NCI-H2227 (cell line): ENCODE measurements at regions not wholly inside any gene's neighbourhood (a gene's known extent, or its start where the extent isn't known, plus 50 kb on each side); places are given as distances from the start of the nearest gene placed in this dataset.

ENCODE experiments used
- DNase-seq: peaks from one replicate; lab custom pipeline; 2025; ENCODE audit not compliant: unreplicated experiment; lab: John Stamatoyannopoulos, UW

DNA sequence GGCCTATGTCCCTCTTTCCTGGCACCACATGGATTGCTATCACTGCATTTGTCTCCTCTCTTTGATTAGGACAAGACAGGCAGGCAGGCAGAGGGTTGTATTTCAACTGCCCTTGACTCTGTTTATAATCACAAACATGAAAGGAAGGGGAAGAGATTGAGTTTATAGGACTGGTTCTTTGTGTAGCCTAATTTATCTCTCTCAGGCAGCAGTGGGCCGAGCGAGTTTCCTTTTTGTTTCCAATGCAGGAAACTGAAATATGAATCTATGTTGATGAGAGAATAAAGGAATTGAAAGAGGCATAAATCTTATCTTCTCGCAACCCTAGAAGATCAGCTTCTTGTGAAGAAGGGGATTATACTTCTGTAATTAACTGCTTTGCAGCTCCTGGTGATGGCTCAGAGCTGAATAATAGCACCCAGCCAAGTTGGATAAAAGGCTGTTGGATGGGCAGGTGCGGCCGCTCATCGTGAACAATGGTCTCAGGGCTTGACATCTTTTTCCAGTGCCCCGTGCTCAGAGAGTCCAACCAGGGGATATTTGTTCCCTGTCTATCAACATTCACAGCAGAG lies 80.6 kb upstream of the SYT13 start:
- peak; percentile 36 for DNase-seq

DNA sequence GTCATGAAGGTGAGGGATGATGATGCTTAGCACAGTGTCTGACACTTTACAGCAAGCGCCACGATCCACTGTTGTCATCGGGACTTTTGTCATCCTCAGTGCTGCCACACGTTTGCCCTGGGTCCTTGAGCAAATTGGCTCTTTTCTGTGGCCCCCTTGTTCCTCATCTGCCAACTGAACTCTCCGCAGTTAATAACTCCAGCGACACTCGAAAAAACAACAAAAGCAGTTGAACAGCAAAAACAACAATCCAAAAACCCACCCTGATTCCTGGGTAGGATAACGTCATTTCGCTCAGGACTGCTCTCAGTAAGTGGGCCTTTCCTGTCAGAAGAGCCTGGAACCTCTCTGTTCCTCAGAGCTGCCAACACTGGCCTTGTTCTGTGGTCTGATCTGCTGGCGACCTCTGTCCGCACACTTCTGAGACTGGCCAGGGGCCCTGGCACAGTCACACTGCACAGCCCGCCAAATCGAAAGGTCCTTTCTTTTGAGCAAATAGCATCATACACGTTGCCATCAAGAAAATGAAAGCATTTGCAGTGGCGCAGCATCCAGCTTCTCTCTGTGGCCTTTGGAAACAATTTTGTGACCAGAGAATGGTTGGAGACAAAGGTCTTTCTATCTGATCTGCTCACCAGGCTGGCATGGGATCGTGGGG lies 79.9 kb upstream of the SYT13 start:
- no peak for DNase-seq

- DNase-seq, result no peak
Observed at GRCh38 chr11:45362636-45363035, 76.5 kb upstream of the SYT13 start.

GRCh38 chr11:45361551-45361950 lies 75.4 kb upstream of the SYT13 start:
- no peak for DNase-seq

GRCh38 chr11:45355706-45356041 lies 69.5 kb upstream of the SYT13 start:
- no peak for DNase-seq

DNA sequence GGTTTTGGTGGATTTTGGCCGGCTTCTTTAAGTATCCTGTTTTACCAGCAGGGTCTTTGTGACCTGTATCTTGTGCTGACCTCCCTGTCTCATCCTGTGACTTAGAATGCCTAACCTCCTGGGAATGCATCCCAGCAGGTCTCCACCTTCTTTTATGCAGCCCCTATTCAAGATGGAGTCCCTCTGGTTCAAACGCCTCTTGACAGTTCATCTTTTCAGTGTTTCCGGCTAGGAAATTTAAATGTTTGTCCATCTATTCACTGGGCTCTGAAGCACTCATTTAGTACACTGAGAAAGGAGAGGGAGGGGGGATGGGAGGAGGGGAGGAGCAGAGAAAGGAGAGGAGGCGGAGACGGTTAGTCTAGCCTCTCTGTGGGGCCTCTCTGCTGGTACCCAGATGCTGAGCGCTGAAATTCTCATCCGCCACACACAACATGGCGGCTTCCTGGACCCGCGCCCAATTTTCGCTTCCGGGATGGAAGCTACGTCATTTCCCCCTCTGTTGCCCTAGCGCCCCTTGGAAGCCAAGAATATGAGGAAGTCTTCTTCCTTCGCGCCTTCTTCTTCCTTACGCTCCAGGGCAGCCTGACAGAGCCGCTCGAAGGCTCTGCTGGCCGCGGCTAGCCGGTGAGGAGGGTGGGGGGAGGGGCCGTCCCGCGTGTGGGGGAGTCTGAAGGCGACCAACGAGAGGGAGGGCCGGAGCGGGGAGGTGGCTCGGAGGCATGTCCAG lies 69.0 kb upstream of the SYT13 start:
- DNase-seq, result peak; percentile 98

DNA sequence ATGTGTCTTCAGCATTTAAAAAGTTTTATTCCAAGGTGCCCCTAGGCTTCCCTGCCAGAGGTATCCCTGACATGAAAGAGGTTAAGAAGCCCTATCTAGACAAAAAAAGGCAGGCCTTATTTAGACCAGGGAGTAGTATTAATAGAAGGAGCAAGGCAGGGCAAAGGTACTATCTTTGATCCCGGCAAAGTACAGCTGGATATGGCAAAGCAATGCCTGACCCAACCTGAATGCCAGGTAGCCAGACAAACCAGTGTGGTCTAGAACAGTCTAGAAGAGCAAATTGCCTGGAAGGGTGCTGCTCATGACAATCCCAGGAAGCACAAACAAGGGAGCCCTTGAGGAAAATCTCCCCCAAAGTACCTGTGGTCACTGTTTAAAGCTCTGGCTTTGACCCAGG lies 62.6 kb upstream of the SYT13 start:
- DNase-seq, result no peak

GRCh38 chr11:45347348-45348082 lies 61.4 kb upstream of the SYT13 start:
- DNase-seq, result peak; percentile 82

DNA sequence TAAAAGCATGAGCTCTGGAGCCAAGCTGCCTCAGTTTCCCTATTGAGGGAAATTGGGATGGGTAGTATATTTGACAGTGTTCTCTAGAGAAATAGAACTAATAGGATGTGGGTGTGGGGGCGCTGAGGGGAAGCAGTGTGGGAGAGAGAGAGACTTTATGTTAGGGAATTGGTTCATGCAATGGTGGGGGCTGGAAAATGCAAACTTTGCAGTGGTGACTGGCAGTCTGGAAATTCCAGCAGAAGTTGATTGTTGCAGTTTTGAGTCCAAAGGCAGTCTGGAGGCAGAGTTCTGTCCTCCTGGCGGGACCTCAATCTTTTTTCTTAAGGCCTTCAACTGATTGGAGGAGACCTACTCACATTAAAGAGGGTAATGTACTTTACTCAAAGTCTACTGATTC lies 59.4 kb upstream of the SYT13 start:
- DNase-seq, result no peak

DNA sequence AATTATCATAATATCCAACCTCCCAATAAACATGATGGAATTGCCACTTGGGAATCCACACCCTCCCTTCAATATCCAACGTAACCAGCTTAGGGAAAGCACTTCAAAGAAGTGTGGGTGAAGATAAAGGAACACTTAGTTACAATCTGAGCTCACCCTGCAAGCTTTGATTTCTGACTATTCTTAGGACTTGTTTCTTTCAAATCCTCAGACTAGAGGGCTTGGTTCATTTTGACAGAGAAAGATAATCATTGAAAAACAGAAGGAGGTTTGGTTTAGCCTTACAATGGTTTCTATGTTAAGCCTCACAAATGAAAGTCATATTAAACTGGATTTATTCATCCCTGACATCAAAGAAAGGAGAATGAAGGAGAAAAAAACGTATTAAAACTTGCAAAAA lies 57.9 kb upstream of the SYT13 start:
- DNase-seq, result peak; percentile 25

DNA sequence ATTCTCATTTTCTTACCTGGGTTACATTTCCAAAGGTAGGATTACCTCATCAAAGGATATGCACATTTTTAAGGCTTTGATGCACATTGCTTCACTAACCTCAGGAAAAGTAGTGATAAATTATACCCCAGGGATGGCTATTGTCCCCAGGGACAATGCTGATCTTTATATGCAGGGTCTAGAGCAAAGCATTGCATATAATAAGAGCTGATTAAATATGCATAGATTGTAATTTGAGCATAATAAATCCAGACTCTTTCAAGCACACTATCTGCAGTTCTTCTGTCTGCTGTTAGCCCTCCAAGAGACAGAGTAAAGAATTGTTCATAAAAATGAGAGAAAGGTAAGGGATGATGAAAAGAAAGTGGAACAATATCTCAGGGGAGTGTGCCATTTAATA lies 57.3 kb upstream of the SYT13 start:
- DNase-seq, result no peak

GRCh38 chr11:45341372-45341771 lies 55.2 kb upstream of the SYT13 start:
- no peak for DNase-seq

DNA sequence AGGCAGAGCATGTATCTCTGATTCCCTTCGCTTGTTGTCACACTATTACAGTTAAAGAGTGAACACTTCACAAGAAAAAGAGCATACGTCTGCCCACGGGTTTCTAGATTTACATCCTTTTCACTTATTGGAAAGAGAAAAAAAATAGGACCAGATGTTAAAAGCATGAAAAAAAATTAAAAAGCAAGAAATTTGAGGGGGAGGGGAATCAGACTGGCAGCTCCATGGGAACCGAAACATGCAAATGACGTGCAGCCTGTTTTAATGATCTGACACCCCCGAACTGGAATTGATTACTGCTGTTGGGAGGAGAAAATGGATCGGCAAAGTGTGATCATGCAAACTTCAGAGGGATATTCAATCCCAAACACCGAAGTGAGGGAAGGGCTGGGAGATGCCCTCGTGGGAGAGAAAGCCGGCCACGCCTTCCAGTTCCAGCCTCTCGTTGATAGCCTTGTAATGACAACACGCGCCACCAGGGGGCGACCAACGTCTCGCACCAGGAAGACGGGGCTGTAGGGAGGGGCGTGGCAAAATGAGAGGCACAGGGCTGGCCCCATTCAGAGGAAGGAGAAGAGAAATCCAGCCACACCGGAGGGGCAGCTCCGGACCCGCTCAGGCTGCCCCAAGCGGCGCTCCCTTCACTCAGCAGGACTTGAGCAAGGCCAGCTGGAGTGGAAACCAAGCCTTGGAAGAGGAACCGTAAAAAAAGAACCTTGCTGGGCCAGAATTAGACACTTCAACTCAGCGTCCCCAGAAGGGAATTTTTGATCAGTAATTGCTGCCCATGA lies 53.8 kb upstream of the SYT13 start:
- peak; percentile 95 for DNase-seq

DNA sequence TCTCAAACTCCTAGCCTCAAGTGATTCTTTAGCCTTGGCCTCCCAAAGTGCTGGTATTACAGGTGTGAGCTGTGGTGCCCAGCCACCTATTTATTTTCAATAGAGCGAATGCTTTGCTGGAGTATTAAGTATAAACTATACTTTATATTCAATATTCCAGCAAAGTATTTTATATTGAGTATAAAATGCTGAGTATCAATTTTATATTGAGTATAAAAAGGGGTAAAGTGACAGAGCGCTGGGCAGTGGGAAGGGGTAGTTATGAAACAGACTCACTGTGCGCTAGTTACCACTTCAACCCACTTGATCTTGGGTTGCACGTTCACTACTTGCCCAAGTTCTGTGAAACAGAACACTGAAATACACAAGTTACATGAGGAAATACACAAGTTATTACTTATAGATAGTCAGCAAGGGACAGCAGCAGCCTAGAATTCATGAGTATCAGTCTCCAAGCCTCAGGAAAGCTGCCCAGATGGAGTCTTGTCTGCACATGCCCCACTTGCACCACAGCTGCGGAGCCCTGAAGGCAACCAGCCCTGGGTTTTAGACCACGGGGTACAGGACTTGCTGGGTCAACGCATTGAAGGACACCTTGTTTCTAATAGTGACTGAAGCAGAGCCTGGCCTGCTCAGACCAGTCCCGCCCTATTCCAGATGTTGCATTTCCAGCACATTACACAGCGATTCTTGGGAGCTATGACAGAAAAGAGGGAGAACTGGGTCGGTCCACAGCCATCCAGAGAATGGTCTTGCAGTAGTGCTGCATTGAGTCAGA lies 51.6 kb upstream of the SYT13 start:
- DNase-seq, result no peak

- no peak for DNase-seq
Observed at GRCh38 chr11:45336136-45336535, 50.0 kb upstream of the SYT13 start.
